ENCODE measurements at regions not wholly inside any gene's neighbourhood (a gene's known extent, or its start where the extent isn't known, plus 50 kb on each side); places are given as distances from the start of the nearest gene placed in this dataset.
A peak's percentile ranks its signal among the peaks of the same experiment; 100 is the strongest.
"Not testable (repeated sequence)": the region's sequence is repeated elsewhere in the genome, so short reads cannot be mapped to it uniquely, and the experiment has no call there.

GRCh38 chr9:25731895-25732794 is 53.9 kb upstream of the TUSC1 start:
- DNase-seq = peak in 1 of 2 donors; percentile 51
- H3K4me1 ChIP-seq (ENCODE audit: control insufficient read depth in 1 of 2, insufficient read depth in 2 of 2, low read length in 2 of 2); H3K9me3 ChIP-seq (ENCODE audit: control insufficient read depth, low read length); intact Hi-C loops (cut with DNase I); ATAC-seq (ENCODE audit: low FRiP score); H3K27ac ChIP-seq (ENCODE audit: low read depth in 1 of 2, low read length in 2 of 2); H3K4me3 ChIP-seq (ENCODE audit: low read length in 2 of 2); H3K27me3 ChIP-seq (ENCODE audit: control insufficient read depth in 1 of 2, insufficient read depth in 2 of 2, low read length in 1 of 2); H3K36me3 ChIP-seq (ENCODE audit: control insufficient read depth in 1 of 2, insufficient read depth in 2 of 2, low read length in 1 of 2): not testable (repeated sequence)
- WGBS, 2 donors = 97 to 98% methylated on average over 19 of the region's 19 CpGs

Measured in aorta (tissue), 5 donors.